IMR-90 (cell line): ENCODE measurements at regions not wholly inside any gene's neighbourhood (a gene's known extent, or its start where the extent isn't known, plus 50 kb on each side); places are given as distances from the start of the nearest gene placed in this dataset.

Source experiments
- ATAC-seq: fragments of 200-7000 bp; cut with Tn5 transposase; 2 replicates; pipeline ENCODE4 v1.9.1; 2020; ENCODE audit warnings: low read depth, mild to moderate bottlenecking, moderate library complexity
- BruUV-seq: library from RNA; stranded (reverse); fragments of 400-500 nt; replicated peaks from 2 replicates; lab custom pipeline; 2021; lab: Mats Ljungman, UMichigan
- CTCF ChIA-PET: fragments of 300-600 bp; formaldehyde crosslinking; extraction: SDS; loops from one replicate; lab custom pipeline; 2021; ENCODE audit warnings: antibody characterized with exemption; lab: Yijun Ruan, JAX
- POLR2A ChIA-PET: fragments of 300-600 bp; sonication (Branson Sonifier 250); formaldehyde crosslinking; loops from one replicate; lab custom pipeline; 2022; ENCODE audit warnings: antibody characterized with exemption; ENCODE audit not compliant: unreplicated experiment; lab: Charles Lee
- DNase-seq: peaks from one replicate; pipeline ENCODE4 v3.0.0; 2013
- H2AFZ ChIP-seq: replicated peaks from 2 replicates; pipeline ENCODE3; 2013; ENCODE audit warnings: low read length, mild to moderate bottlenecking; ENCODE audit not compliant: poor library complexity
- H2AK5ac ChIP-seq: 2 replicates; pipeline ENCODE4 v1.6.1; 2013; ENCODE audit warnings: low read depth, low read length, inconsistent platforms
- H2AK9ac ChIP-seq: replicated peaks from 2 replicates; pipeline ENCODE3; 2013; ENCODE audit warnings: mild to moderate bottlenecking, low read depth, low read length, moderate library complexity; ENCODE audit not compliant: poor library complexity
- H2BK120ac ChIP-seq: 2 replicates; pipeline ENCODE4 v1.6.1; 2013; ENCODE audit warnings: low read depth, low read length, inconsistent platforms
- H2BK15ac ChIP-seq: 3 replicates; pipeline ENCODE4 v1.6.1; 2013; ENCODE audit warnings: low read depth, low read length, inconsistent platforms
- H2BK20ac ChIP-seq: 2 replicates; pipeline ENCODE4 v1.6.1; 2013; ENCODE audit warnings: low read depth, mild to moderate bottlenecking, inconsistent platforms, low read length, moderate library complexity
- H2BK5ac ChIP-seq: 2 replicates; pipeline ENCODE4 v1.6.1; 2013; ENCODE audit warnings: mild to moderate bottlenecking, low read depth, low read length, inconsistent platforms; ENCODE audit not compliant: poor library complexity, severe bottlenecking
- H3K14ac ChIP-seq: replicated peaks from 2 replicates; pipeline ENCODE4 v1.6.1; 2013; ENCODE audit warnings: low read depth, low read length, inconsistent platforms
- H3K18ac ChIP-seq: 2 replicates; pipeline ENCODE4 v1.6.1; 2013; ENCODE audit warnings: low read depth, low read length, control low read depth
- H3K23ac ChIP-seq: 2 replicates; pipeline ENCODE4 v1.6.1; 2013; ENCODE audit warnings: low read depth, low read length, inconsistent platforms
- H3K27ac ChIP-seq: 2 replicates; pipeline ENCODE4 v1.5.1; 2013; ENCODE audit warnings: mild to moderate bottlenecking, control low read depth, low read length; ENCODE audit not compliant: insufficient read depth
- H3K27me3 ChIP-seq: 2 replicates; pipeline ENCODE4 v1.6.1; 2013; ENCODE audit warnings: low read length; ENCODE audit not compliant: control insufficient read depth, insufficient read depth
- H3K36me3 ChIP-seq: 2 replicates; pipeline ENCODE4 v1.6.1; 2013; ENCODE audit warnings: low read length, mixed read lengths; ENCODE audit not compliant: control insufficient read depth, insufficient read depth
- H3K4ac ChIP-seq: 2 replicates; pipeline ENCODE4 v1.6.1; 2013; ENCODE audit warnings: low read depth, low read length, inconsistent platforms
- H3K4me1 ChIP-seq: 2 replicates; pipeline ENCODE4 v1.6.1; 2013; ENCODE audit warnings: low read length, mixed read lengths; ENCODE audit not compliant: control insufficient read depth, insufficient read depth
- H3K4me2 ChIP-seq: 2 replicates; pipeline ENCODE4 v1.6.1; 2013; ENCODE audit warnings: low read depth, mild to moderate bottlenecking, control low read depth, low read length, moderate library complexity
- H3K4me3 ChIP-seq: 2 replicates; pipeline ENCODE4 v1.5.1; 2013; ENCODE audit warnings: low read depth, mild to moderate bottlenecking, control low read depth, low read length, moderate library complexity; ENCODE audit not compliant: insufficient read depth
- H3K56ac ChIP-seq: 2 replicates; pipeline ENCODE4 v1.6.1; 2013; ENCODE audit warnings: low read length, inconsistent platforms; ENCODE audit not compliant: insufficient read depth; ENCODE audit errors: extremely low read depth
- H3K79me1 ChIP-seq, 2 experiments: 2 replicates each; pipeline ENCODE4 v1.6.1; 2013; ENCODE audit warnings: low read length in 2 of 2, inconsistent platforms in 1 of 2, low read depth in 1 of 2
- H3K9ac ChIP-seq: 2 replicates; pipeline ENCODE4 v1.6.1; 2013; ENCODE audit warnings: low read depth, low read length, control low read depth
- H3K9me1 ChIP-seq: 2 replicates; pipeline ENCODE4 v1.6.1; 2013; ENCODE audit warnings: low read length, inconsistent platforms; ENCODE audit not compliant: insufficient read depth
- H3K9me3 ChIP-seq: 2 replicates; pipeline ENCODE4 v1.6.1; 2013; ENCODE audit warnings: low read length; ENCODE audit not compliant: control insufficient read depth, insufficient read depth
- H4K20me1 ChIP-seq: 2 replicates; pipeline ENCODE4 v1.6.1; 2013; ENCODE audit warnings: low read length, inconsistent platforms; ENCODE audit not compliant: insufficient read depth
- H4K5ac ChIP-seq: 2 replicates; pipeline ENCODE4 v1.6.1; 2013; ENCODE audit warnings: mild to moderate bottlenecking, low read depth, low read length, control low read depth
- H4K8ac ChIP-seq, 2 experiments: 2 replicates each; pipeline ENCODE4 v1.6.1; 2013; ENCODE audit warnings: low read depth in 2 of 2, low read length in 2 of 2, control low read depth in 1 of 2, inconsistent platforms in 1 of 2
- H4K91ac ChIP-seq: 2 replicates; pipeline ENCODE4 v1.6.1; 2013; ENCODE audit warnings: low read depth, low read length, inconsistent platforms; ENCODE audit not compliant: insufficient read depth
- BHLHE40 ChIP-seq: fragments of 150-350 bp; IDR thresholded peaks from 2 replicates; pipeline ENCODE4 v1.6.1; 2016; ENCODE audit warnings: mild to moderate bottlenecking, low read depth, low read length
- CEBPB ChIP-seq: IDR thresholded peaks from 2 replicates; pipeline ENCODE4 v1.6.1; 2012; ENCODE audit warnings: low read depth, low read length, improper control_type of control experiment
- CHD1 ChIP-seq: IDR thresholded peaks from 2 replicates; pipeline ENCODE4 v1.6.1; 2012; ENCODE audit warnings: low read depth, low read length, improper control_type of control experiment
- ELK1 ChIP-seq: fragments of 150-350 bp; IDR thresholded peaks from 2 replicates; pipeline ENCODE4 v1.6.1; 2016; ENCODE audit warnings: low read depth, mild to moderate bottlenecking, low read length, moderate library complexity, borderline replicate concordance
- FOS ChIP-seq: fragments of 150-350 bp; IDR thresholded peaks from 2 replicates; pipeline ENCODE4 v1.6.1; 2016; ENCODE audit warnings: low read depth, low read length
- MAFK ChIP-seq: IDR thresholded peaks from 2 replicates; pipeline ENCODE4 v1.6.1; 2012; ENCODE audit warnings: low read depth, low read length, improper control_type of control experiment
- MAZ ChIP-seq: IDR thresholded peaks from 2 replicates; pipeline ENCODE4 v1.6.1; 2012; ENCODE audit warnings: low read depth, mild to moderate bottlenecking, low read length, improper control_type of control experiment, moderate library complexity, borderline replicate concordance
- MXI1 ChIP-seq: IDR thresholded peaks from 2 replicates; pipeline ENCODE4 v1.6.1; 2012; ENCODE audit warnings: low read depth, mild to moderate bottlenecking, low read length, moderate library complexity, borderline replicate concordance
- NFE2L2 ChIP-seq: fragments of 150-350 bp; IDR thresholded peaks from 2 replicates; pipeline ENCODE4 v1.6.1; 2016; ENCODE audit warnings: low read depth, mild to moderate bottlenecking, low read length
- POLR2A ChIP-seq: IDR thresholded peaks from 2 replicates; pipeline ENCODE4 v1.6.1; 2012; ENCODE audit warnings: mild to moderate bottlenecking, low read depth, low read length
- RAD21 ChIP-seq: IDR thresholded peaks from 2 replicates; pipeline ENCODE4 v1.6.1; 2012; ENCODE audit warnings: low read length, improper control_type of control experiment
- RCOR1 ChIP-seq: IDR thresholded peaks from 2 replicates; pipeline ENCODE4 v1.6.1; 2012; ENCODE audit warnings: mild to moderate bottlenecking, low read length, improper control_type of control experiment; ENCODE audit not compliant: insufficient replicate concordance
- RFX5 ChIP-seq: IDR thresholded peaks from 2 replicates; pipeline ENCODE4 v1.8.0; 2012; ENCODE audit warnings: low read depth, mild to moderate bottlenecking, low read length, moderate library complexity
- SMC3 ChIP-seq: fragments of 150-350 bp; IDR thresholded peaks from 2 replicates; pipeline ENCODE4 v1.6.1; 2016; ENCODE audit warnings: low read depth, mild to moderate bottlenecking, antibody characterized with exemption, low read length, moderate library complexity
- USF2 ChIP-seq: fragments of 150-350 bp; IDR thresholded peaks from 2 replicates; pipeline ENCODE4 v1.6.1; 2017; ENCODE audit warnings: mild to moderate bottlenecking, antibody characterized with exemption, low read length, low read depth
- WGBS, 2 experiments: methylation state at CpG; one replicate each; pipeline versions ENCODE4 v1.1.5 to v1.1.7; 2013; ENCODE audit warnings: missing lambda C conversion rate in 2 of 2; ENCODE audit not compliant: insufficient read length in 1 of 2; ENCODE audit errors: extremely low coverage in 2 of 2; 5-methylcytosine and 5-hydroxymethylcytosine counted together
- dilution Hi-C: fragments of 300-500 bp; cut with HindIII; formaldehyde crosslinking; loops from one replicate; pipeline ENCODE4 v1.14.3; 2018; ENCODE audit warnings: low sequenced_read_pairs; ENCODE audit not compliant: unreplicated experiment
- in situ Hi-C: fragments of 300-500 bp; cut with MboI; formaldehyde crosslinking; loops from 3 replicates; pipeline ENCODE4 v1.14.3; 2019; ENCODE audit warnings: low sequenced_read_pairs, inconsistent platforms, mixed read lengths
- intact Hi-C: fragments of 100-400 bp; cut with micrococcal nuclease; formaldehyde crosslinking; loops from 2 replicates; pipeline ENCODE4 v1.10.0; 2022
- TF ChIP-seq, protein P1 (sequence below): conservative IDR thresholded peaks from 2 replicates; pipeline ENCODE4 v1.5.1; 2012; ENCODE audit warnings: mild to moderate bottlenecking, low read depth, low read length, improper control_type of control experiment

DNA sequence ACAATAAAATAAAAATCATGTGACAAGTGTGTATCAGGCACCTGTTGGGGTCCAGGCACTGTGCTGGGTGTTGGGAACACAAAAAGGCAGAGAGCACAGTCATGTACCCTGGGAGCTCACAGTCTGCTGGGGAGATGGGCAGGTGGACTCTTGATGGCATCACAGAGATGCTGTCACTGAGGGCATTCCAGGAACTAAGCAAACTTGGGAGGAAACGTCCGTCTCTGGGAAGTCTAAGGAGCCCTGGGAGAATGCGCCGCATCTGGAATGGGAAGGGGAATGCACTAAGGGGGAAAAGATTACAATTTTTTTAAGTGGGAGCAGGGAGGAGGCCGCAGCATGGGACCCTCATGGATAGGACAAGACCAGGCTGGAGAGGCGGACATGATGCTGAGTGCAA lies 80.9 kb upstream of the ZNF423 start:
- intact Hi-C loops, result no loop called here
- no peaks in the 10 kb centered on the region for H3K9me3 ChIP-seq
- no peak overlapping the region for H3K23ac ChIP-seq
- H2BK5ac ChIP-seq, result no peak overlapping the region
- no peak overlapping the region for H3K56ac ChIP-seq
- BruUV-seq, result no TSS peak
- no peak overlapping the region for H2BK15ac ChIP-seq
- no peaks in the 10 kb centered on the region for H3K9me1 ChIP-seq
- H3K4me3 ChIP-seq, result no peak overlapping the region
- POLR2A ChIA-PET, result no interaction called here
- no peak for TF ChIP-seq SMC3
- TF ChIP-seq, protein P1, sequence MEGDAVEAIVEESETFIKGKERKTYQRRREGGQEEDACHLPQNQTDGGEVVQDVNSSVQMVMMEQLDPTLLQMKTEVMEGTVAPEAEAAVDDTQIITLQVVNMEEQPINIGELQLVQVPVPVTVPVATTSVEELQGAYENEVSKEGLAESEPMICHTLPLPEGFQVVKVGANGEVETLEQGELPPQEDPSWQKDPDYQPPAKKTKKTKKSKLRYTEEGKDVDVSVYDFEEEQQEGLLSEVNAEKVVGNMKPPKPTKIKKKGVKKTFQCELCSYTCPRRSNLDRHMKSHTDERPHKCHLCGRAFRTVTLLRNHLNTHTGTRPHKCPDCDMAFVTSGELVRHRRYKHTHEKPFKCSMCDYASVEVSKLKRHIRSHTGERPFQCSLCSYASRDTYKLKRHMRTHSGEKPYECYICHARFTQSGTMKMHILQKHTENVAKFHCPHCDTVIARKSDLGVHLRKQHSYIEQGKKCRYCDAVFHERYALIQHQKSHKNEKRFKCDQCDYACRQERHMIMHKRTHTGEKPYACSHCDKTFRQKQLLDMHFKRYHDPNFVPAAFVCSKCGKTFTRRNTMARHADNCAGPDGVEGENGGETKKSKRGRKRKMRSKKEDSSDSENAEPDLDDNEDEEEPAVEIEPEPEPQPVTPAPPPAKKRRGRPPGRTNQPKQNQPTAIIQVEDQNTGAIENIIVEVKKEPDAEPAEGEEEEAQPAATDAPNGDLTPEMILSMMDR, result no peak
- TF ChIP-seq BHLHE40, result no peak
- no peak for TF ChIP-seq RAD21
- TF ChIP-seq USF2, result no peak
- TF ChIP-seq MAFK, result no peak
- TF ChIP-seq CEBPB, result no peak
- TF ChIP-seq FOS, result no peak
- TF ChIP-seq NFE2L2, result no peak
- no peak for TF ChIP-seq MAZ
- TF ChIP-seq RCOR1, result no peak
- TF ChIP-seq POLR2A, result no peak
- no peak for TF ChIP-seq CHD1
- TF ChIP-seq MXI1, result no peak
- no peak for TF ChIP-seq ELK1
- TF ChIP-seq RFX5, result no peak
- H2AK9ac ChIP-seq, result no peak overlapping the region
- in situ Hi-C loops, result no loop called here
- H2AFZ ChIP-seq, result no peak overlapping the region
- H3K27me3 ChIP-seq, result peaks cover 3% of the 10 kb centered on the region; the same call in 1 of the 2 replicates
- H3K9ac ChIP-seq, result no peak overlapping the region
- 100% methylated on average over 1 of the region's 6 CpGs; no CpG with 5 or more reads in 1 of the 2 experiments for WGBS, 2 experiments
- H2BK20ac ChIP-seq, result no peak overlapping the region
- dilution Hi-C loops, result no loop called here
- H3K79me1 ChIP-seq, result no peaks in the 10 kb centered on the region
- no peak overlapping the region for H3K18ac ChIP-seq
- H3K27ac ChIP-seq, result no peak overlapping the region
- no peak overlapping the region for H4K5ac ChIP-seq
- no peak overlapping the region for H4K91ac ChIP-seq
- H3K4ac ChIP-seq, result no peak overlapping the region
- no peak overlapping the region for H2AK5ac ChIP-seq
- no peaks in the 10 kb centered on the region for H3K36me3 ChIP-seq
- CTCF ChIA-PET, result no interaction called here
- H2BK120ac ChIP-seq, result no peak overlapping the region
- no peak for DNase-seq
- no peak overlapping the region for H4K8ac ChIP-seq
- no peaks in the 10 kb centered on the region for H3K4me1 ChIP-seq
- no peak overlapping the region for H3K14ac ChIP-seq
- no peak for ATAC-seq
- no peaks in the 10 kb centered on the region for H4K20me1 ChIP-seq
- no peak overlapping the region for H3K4me2 ChIP-seq
